Mesenchymal stem cell (in vitro differentiated cells and primary cell): ENCODE measurements at regions not wholly inside any gene's neighbourhood (a gene's known extent, or its start where the extent isn't known, plus 50 kb on each side); places are given as distances from the start of the nearest gene placed in this dataset.

ENCODE experiments used
- DNase-seq: peaks from one replicate; pipeline ENCODE4 v3.0.0-alpha.2; 2013
- H2AFZ ChIP-seq: one replicate; pipeline ENCODE4 v1.6.1; 2013; ENCODE audit warnings: low read depth, mild to moderate bottlenecking, control low read depth, inconsistent platforms, low read length, moderate library complexity
- H2AK5ac ChIP-seq: 2 replicates; pipeline ENCODE4 v1.6.1; 2013; ENCODE audit warnings: low read length, moderate library complexity, mild to moderate bottlenecking, inconsistent platforms; ENCODE audit not compliant: severe bottlenecking
- H2BK120ac ChIP-seq: one replicate; pipeline ENCODE4 v1.6.1; 2013; ENCODE audit warnings: low read depth, mild to moderate bottlenecking, inconsistent platforms, low read length, moderate library complexity
- H2BK12ac ChIP-seq, 2 experiments: one replicate each; pipeline ENCODE4 v1.6.1; 2013; ENCODE audit warnings: inconsistent platforms in 2 of 2, low read length in 2 of 2, mild to moderate bottlenecking in 2 of 2, moderate library complexity in 2 of 2, control low read depth in 1 of 2
- H2BK15ac ChIP-seq: one replicate; pipeline ENCODE4 v1.6.1; 2013; ENCODE audit warnings: mild to moderate bottlenecking, low read depth, inconsistent platforms; ENCODE audit not compliant: poor library complexity, severe bottlenecking
- H2BK5ac ChIP-seq: 2 replicates; pipeline ENCODE4 v1.6.1; 2013; ENCODE audit warnings: low read depth, mild to moderate bottlenecking, low read length, control low read depth, inconsistent platforms; ENCODE audit not compliant: poor library complexity, severe bottlenecking
- H3K14ac ChIP-seq, 2 experiments: one replicate each; pipeline ENCODE4 v1.6.1; 2013; ENCODE audit warnings: inconsistent platforms in 2 of 2, low read length in 2 of 2, control low read depth in 1 of 2, mild to moderate bottlenecking in 1 of 2, moderate library complexity in 1 of 2
- H3K18ac ChIP-seq, 2 experiments: one replicate each; pipeline ENCODE4 v1.6.1; 2013; ENCODE audit warnings: inconsistent platforms in 2 of 2, low read length in 2 of 2, control low read depth in 1 of 2, low read depth in 1 of 2, mild to moderate bottlenecking in 1 of 2
- H3K23ac ChIP-seq, 2 experiments: one replicate each; pipeline ENCODE4 v1.6.1; 2013; ENCODE audit warnings: inconsistent platforms in 2 of 2, low read length in 2 of 2, mild to moderate bottlenecking in 2 of 2, moderate library complexity in 2 of 2, control low read depth in 1 of 2
- H3K27ac ChIP-seq: 2 replicates; pipeline ENCODE4 v1.5.1; 2013; ENCODE audit warnings: mild to moderate bottlenecking, moderate library complexity, low read length, control low read depth, inconsistent platforms; ENCODE audit not compliant: poor library complexity, severe bottlenecking
- H3K27me3 ChIP-seq, 2 experiments: 2 replicates each; pipeline versions ENCODE4 v1.6.1 to v1.7.0; 2013; ENCODE audit warnings: low read length in 2 of 2, mild to moderate bottlenecking in 2 of 2, moderate library complexity in 2 of 2, control low read depth in 1 of 2, inconsistent platforms in 1 of 2; ENCODE audit not compliant: control insufficient read depth in 1 of 2, insufficient read depth in 1 of 2
- H3K36me3 ChIP-seq, 2 experiments: 2 replicates each; pipeline versions ENCODE4 v1.6.1 to v1.7.0; 2013; ENCODE audit warnings: low read length in 2 of 2, control low read depth in 1 of 2, inconsistent platforms in 1 of 2, low read depth in 1 of 2, mild to moderate bottlenecking in 1 of 2; ENCODE audit not compliant: insufficient read depth in 2 of 2, control insufficient read depth in 1 of 2
- H3K4ac ChIP-seq, 2 experiments: one replicate each; pipeline ENCODE4 v1.6.1; 2013; ENCODE audit warnings: inconsistent platforms in 2 of 2, low read length in 2 of 2, mild to moderate bottlenecking in 2 of 2, moderate library complexity in 2 of 2, control low read depth in 1 of 2, low read depth in 1 of 2
- H3K4me1 ChIP-seq: 2 replicates; pipeline ENCODE4 v1.6.1; 2013; ENCODE audit warnings: low read depth, low read length, control low read depth; ENCODE audit not compliant: control insufficient read depth, insufficient read depth
- H3K4me2 ChIP-seq: 2 replicates; pipeline ENCODE4 v1.6.1; 2013; ENCODE audit warnings: low read length, mild to moderate bottlenecking, inconsistent platforms; ENCODE audit not compliant: poor library complexity, severe bottlenecking
- H3K4me3 ChIP-seq, 2 experiments: 2 replicates each; pipeline versions ENCODE4 v1.5.1 to v1.7.0; 2013; ENCODE audit warnings: low read length in 2 of 2, mild to moderate bottlenecking in 2 of 2, control low read depth in 1 of 2, low read depth in 1 of 2; ENCODE audit not compliant: insufficient read depth in 1 of 2
- H3K79me1 ChIP-seq: replicated peaks from 2 replicates; pipeline ENCODE4 v1.6.1; 2013; ENCODE audit warnings: mild to moderate bottlenecking, control low read depth, low read length, inconsistent platforms; ENCODE audit not compliant: poor library complexity, severe bottlenecking
- H3K9ac ChIP-seq: 2 replicates; pipeline ENCODE4 v1.7.0; 2013; ENCODE audit warnings: mild to moderate bottlenecking, low read length, moderate library complexity
- H3K9me3 ChIP-seq: 2 replicates; pipeline ENCODE4 v1.7.0; 2013; ENCODE audit warnings: mild to moderate bottlenecking, low read length; ENCODE audit not compliant: control insufficient read depth
- H4K8ac ChIP-seq: one replicate; pipeline ENCODE4 v1.6.1; 2013; ENCODE audit warnings: inconsistent platforms, mild to moderate bottlenecking, low read length, moderate library complexity
- H4K91ac ChIP-seq: one replicate; pipeline ENCODE4 v1.6.1; 2013; ENCODE audit warnings: mild to moderate bottlenecking, low read length, inconsistent platforms
- WGBS: methylation state at CpG from one replicate; pipeline ENCODE4 v1.1.7; 2013; ENCODE audit warnings: mixed read lengths; 5-methylcytosine and 5-hydroxymethylcytosine counted together

GRCh38 chr6:26205625-26206574 lies 118.7 kb downstream of the HFE start:
- Histone ChIP-seq H3K4me1 (peaks cover 4% of the 10 kb centered on the region), H4K91ac (peak overlapping the region; percentile 92), H3K27ac (peak overlapping the region; percentile 94), H3K36me3 (no peaks in the 10 kb centered on the region), H3K23ac (no peak overlapping the region), H3K14ac (peak overlapping the region in 1 of 2 experiments; percentile 46), H3K79me1 (peaks cover 7% of the 10 kb centered on the region), H3K9ac (peak overlapping the region; percentile 93), H2AK5ac (peak overlapping the region; percentile 62), H2BK12ac (peak overlapping the region in 1 of 2 experiments; percentile 91), H3K27me3 (peaks cover 0 to 26% of the 10 kb centered on the region in 2 experiments), H3K4me3 (peak overlapping the region; percentile 48 to 85), H3K18ac (peak overlapping the region; percentile 73 to 78), H3K4me2 (peak overlapping the region; percentile 93), H2BK15ac (peak overlapping the region; percentile 69), H4K8ac (peak overlapping the region; percentile 86), H2AFZ (no peak overlapping the region), H2BK120ac (peak overlapping the region; percentile 34), H3K4ac (peak overlapping the region; percentile 81 to 94), H3K9me3 (no peaks in the 10 kb centered on the region), H2BK5ac (peak overlapping the region; percentile 70)
- peak; percentile 93 for DNase-seq
- 7% methylated on average over 12 of the region's 18 CpGs for WGBS

DNA sequence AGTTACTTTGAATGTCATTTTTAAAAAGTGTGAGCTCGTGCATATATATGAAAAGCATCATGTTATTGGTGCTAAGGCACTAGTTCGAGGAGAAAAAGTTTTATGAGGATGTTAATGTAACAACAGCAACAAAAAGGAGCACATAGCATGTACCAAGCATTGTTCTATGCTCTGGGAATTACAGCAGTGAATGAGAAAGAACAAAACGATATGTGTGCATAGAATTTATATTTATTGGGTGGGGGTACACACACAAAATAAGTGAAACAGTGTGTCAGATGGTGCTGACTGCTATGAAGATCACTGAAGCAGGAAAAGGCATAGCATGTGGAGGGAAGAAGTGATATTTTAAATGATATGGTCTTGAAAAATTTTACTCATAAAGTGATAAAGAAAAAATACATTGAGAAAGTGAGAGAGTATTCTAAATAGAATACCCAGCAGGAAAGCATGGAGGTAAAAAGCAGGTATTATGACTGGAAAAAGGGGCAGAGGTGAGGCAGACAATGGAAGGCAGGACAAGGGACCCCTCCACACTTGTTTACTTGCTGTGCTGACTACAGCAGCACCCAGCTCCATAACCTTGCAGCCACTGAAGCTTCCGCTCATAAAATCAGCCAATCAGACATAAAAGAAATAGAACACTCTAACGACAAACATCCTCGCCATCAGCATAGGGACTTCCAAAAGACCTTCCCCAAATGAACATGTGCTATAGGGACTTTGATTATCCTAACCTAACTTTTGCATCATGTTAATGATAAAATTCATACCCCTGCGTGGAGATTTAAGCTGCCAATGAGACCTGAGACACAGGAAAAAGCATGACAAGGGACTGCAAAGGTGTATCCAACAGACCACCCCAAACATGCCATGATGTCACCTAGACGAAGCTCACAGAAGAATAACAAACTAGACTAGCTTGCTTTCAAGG lies 119.9 kb downstream of the HFE start:
- H2BK5ac ChIP-seq: no peak overlapping the region
- H3K9ac ChIP-seq: peak overlapping the region; percentile 93
- H2AK5ac ChIP-seq: peak overlapping the region; percentile 26
- peak overlapping the region in 1 of 2 experiments; percentile 69 for H2BK12ac ChIP-seq
- no peak overlapping the region for H2AFZ ChIP-seq
- WGBS: 79% methylated on average over 8 of the region's 8 CpGs
- no peak overlapping the region for H2BK120ac ChIP-seq
- H4K91ac ChIP-seq: no peak overlapping the region
- H3K14ac ChIP-seq: no peak overlapping the region
- H3K23ac ChIP-seq: no peak overlapping the region
- H3K27ac ChIP-seq: peak overlapping the region; percentile 94
- peak overlapping the region; percentile 45 for H3K4me2 ChIP-seq
- no peak overlapping the region for H3K18ac ChIP-seq
- H4K8ac ChIP-seq: no peak overlapping the region
- DNase-seq: no peak
- no peak overlapping the region for H3K4me3 ChIP-seq
- peaks cover 0 to 26% of the 10 kb centered on the region in 2 experiments for H3K27me3 ChIP-seq
- peaks cover 4% of the 10 kb centered on the region for H3K4me1 ChIP-seq
- H3K79me1 ChIP-seq: peaks cover 7% of the 10 kb centered on the region
- no peak overlapping the region for H3K4ac ChIP-seq
- no peaks in the 10 kb centered on the region for H3K9me3 ChIP-seq
- H3K36me3 ChIP-seq: no peaks in the 10 kb centered on the region
- H2BK15ac ChIP-seq: no peak overlapping the region

DNA sequence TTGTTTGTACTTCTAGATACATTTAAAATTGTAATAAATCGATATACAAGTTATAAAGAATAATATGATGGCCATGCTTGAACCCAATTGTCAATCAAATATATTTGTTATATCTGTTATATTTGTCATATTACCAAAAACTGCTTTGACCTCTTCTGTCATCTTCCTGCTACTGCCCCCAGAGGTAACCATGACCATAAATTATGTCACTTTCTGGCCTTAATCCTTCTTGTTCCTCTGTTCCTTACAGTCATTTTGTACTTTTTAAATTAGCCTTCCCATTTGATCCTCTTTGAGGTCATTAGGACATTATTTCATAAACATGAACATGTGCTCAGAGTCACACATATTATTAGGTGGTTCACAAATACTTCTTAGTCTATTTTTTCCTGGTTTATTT lies 124.7 kb downstream of the HFE start:
- Histone ChIP-seq H3K79me1 (peaks cover 2% of the 10 kb centered on the region), H3K23ac (no peak overlapping the region), H3K18ac (no peak overlapping the region), H3K27me3 (peaks cover 0 to 14% of the 10 kb centered on the region in 2 experiments), H4K8ac (no peak overlapping the region), H3K27ac (no peak overlapping the region), H3K4me3 (no peak overlapping the region), H3K4ac (no peak overlapping the region), H4K91ac (no peak overlapping the region), H3K14ac (no peak overlapping the region), H2AK5ac (no peak overlapping the region), H3K36me3 (no peaks in the 10 kb centered on the region), H3K9ac (no peak overlapping the region), H2BK12ac (no peak overlapping the region), H3K9me3 (no peaks in the 10 kb centered on the region), H2AFZ (no peak overlapping the region), H2BK15ac (no peak overlapping the region), H2BK120ac (no peak overlapping the region), H2BK5ac (no peak overlapping the region), H3K4me1 (peaks cover 8% of the 10 kb centered on the region), H3K4me2 (no peak overlapping the region)
- no CpG with 5 or more reads among the region's 1 CpG for WGBS
- no peak for DNase-seq
